GM18502 (cell line): ENCODE measurements at regions not wholly inside any gene's neighbourhood (a gene's known extent, or its start where the extent isn't known, plus 50 kb on each side); places are given as distances from the start of the nearest gene placed in this dataset.

Source experiments
- ATAC-seq: cut with Tn5 transposase; IDR thresholded peaks from one replicate; pipeline ENCODE4 v1.9.1; 2021; ENCODE audit warnings: mild to moderate bottlenecking; ENCODE audit not compliant: unreplicated experiment, poor library complexity

DNA sequence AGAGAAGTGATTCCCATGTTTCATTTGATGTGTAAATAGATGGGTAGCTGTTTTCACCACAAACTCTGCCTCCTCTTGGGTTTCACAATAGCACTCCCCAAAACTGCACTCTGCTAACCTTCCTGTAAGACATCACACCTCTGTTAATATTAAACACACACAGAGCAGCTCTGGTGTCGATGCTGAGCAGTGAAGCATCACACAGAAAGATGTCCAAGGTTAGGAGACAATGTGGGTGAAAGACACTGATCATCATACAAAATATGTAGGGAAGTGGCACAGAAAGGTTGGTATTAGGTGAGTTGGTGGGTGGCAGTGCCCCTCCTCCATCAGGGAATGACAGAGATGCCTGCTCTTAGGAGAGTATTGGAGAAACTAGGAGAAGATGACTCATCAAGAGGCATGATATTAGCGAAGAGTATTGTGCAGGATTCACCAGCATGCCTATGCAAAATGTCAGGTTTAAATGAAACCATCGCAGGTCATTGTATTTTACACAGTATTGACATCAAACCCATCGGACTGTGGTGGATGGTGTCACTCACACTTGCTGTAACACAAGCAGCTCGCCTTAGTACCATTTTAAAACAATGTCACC is 199.7 kb downstream of the TBXT start:
- no peak for ATAC-seq

DNA sequence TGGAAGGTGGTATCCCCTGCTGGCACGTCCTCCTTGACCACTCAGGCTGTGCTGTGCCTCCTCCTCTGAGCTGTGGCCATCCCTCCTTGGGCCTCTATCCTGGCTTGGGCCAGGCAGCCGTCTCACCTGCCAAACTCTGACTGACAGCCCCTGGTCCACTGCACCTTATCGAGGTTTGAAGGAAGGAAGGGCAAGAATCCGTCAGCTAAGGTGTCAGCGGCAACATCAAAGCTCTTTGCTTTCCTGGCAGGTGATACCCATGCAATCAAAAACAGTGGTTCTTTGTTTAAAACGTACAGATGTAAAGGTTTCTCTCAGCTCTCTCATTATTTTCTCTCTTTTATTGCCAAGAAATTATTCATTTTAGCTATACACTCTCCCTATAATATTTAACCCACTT is 203.9 kb downstream of the TBXT start:
- no peak for ATAC-seq

DNA sequence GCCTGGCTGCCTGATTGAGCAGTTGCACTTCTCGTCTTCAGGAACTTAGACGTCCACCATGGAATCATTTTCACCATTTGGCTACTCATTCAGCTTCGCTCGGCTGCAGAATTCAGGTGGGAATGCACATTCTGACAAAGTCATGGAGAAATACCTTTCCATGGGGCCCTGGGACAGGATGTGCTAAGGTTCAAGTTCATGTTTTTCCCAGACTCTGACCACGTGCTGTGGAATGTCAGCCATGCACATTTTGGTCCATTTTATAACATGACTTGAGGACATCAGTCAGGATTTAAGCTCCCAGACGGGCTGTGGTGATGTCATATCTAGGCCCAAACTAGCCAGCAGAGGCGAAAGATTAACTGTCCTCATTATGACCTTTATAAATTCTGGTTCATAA is 205.3 kb downstream of the TBXT start:
- ATAC-seq, result no peak

DNA sequence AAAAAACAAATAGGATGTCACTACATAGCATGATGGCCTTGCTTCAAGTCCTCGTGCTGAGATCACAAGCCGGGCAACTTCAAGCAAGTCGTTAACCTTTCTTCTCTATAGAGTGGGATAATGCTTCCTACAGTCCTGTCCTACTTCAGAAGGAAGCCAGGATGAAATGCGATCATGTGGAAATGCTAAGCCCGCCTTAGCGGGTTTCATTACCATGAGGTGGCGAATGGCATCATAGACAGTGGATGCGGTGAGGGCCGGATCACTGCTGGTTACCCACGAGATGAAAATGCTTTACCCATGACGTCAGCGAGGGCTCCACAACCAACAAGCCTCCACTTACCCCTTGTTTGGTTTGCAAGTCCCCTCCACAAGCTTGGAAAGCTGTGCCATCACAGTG is 206.4 kb downstream of the TBXT start:
- ATAC-seq, result no peak

DNA sequence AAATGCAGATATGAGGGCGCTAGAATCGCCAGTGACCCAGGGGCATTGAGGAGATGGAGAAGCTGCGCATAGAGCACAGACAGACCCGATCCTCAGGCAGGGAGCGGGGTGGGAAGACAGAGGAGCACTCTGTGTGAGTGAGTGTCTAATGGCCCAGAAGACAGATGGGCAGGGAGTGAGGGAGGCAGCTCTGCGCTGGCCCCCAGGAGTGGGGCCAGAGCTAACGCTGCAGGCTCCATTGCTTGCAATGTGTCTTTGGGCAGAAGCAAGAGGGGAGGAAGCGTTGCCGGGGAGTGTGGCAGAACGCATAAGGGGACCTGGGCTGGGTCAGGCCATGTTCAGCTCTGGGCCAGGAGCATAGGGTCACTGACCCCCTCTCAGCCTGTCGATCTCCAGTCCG is 207.0 kb downstream of the TBXT start:
- ATAC-seq, result no peak

DNA sequence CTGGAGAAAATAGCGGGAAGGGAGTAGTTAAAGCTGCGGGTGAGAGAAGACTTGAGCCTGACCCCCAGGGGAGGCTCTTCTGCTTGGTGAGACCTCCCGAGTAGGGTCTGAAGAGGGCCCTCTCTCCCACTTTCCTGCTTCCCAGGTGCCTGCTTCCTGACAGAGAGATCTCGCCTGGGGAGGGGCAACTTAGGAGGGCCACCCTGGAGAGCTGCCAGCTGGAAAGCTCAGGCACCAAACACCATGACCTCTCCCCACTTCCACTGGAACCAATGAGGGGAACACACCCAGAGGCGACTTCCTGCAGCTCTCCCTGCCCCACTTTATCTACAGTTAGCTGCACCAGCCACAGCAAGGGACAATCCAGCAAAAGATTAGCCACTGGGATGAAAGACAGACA is 208.0 kb downstream of the TBXT start:
- no peak for ATAC-seq

DNA sequence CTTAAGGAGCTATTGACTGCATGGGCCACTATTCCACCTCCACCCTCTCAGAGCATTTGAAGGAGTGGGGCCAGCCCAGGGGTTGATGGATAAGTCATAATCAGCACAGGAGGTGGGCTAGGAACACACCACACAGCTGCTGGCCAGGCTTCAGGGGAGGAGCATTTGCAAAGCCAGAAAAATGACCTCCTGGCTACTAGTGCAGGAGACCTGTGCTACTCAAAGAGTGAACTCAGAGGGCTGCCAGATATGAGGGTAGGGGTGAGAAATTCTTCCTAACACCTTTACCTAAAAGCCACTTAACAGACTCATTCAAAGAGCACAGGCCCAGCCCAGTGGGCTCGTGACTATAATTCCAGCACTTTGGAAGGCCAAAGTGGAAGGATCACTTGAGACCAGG is 210.8 kb downstream of the TBXT start:
- no peak for ATAC-seq

DNA sequence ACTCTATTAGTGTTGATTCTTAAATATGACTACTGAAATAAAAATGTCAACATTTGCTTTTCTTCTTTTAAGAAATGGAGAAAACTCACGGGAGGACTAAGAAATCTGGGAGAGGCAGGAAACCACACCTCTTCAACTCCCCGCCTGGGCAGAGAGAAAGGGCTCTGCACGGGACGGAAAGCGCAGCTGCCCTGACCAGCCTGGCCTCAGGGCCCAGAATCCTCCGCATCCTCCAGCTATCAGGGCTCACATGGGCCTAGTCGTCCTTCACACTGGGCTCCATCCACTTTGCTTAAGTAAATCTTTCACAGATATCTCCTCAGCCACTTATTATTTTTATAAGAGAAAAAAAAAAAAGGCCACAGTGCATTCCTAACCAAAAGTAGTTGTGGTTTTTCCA is 215.1 kb downstream of the TBXT start:
- ATAC-seq, result no peak

DNA sequence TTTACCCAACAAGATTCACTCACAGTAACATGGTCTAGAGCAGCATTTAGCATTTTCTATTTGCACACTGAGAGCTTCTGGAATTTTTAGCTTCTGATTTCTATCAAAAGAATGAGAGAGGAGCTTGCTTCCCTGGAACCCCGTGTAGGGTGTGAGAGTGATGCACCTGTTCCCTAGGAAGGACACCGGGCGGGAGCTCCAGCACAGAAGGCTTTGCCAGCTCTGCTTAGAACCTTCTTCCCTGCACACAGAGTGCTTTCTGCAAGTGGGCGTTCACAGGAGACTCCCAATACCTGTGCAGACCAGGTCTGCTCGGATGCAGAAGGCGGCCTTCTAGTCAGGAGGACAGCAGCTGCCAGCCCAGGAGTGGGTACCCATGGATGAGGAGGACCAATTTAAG is 217.3 kb downstream of the TBXT start:
- no peak for ATAC-seq

DNA sequence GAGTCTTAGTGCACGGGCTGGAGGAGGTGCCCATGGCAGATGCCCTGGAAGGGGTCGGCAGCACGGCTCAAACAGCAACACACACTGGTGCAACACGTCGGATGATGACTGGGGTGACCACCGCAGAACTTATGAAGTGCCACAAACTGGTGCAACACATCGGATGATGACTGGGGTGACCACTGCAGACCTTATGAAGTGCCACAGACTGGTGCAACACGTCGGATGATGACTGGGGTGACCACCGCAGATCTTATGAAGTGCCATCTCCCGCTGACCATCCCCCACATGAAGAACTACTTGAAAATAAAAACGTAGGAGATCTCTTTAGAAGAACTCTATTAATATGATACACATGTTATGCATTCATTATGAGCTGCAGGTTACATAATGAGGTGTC is 218.3 kb downstream of the TBXT start:
- ATAC-seq, result no peak

DNA sequence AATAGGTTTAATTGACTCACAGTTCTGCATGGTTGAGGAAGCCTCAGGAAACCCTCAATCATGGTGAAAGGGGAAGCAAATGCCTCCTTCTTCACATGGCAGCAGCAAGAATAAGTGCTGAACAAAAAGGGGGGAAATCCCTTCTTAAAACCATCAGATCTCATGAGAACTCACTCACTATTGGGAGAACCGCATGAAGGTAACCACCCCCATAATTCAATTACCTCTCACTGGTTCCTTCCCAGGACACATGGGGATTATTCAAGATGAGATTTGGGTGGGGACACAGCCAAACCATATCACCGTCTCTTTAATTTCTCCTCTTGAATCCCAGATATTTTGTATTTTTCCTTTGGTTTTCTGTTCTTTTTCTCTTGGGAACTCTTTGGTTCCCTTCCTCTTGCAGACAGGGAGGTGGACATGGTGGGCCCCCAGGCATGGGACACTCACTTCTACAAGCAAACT is 223.6 kb downstream of the TBXT start:
- no peak for ATAC-seq

DNA sequence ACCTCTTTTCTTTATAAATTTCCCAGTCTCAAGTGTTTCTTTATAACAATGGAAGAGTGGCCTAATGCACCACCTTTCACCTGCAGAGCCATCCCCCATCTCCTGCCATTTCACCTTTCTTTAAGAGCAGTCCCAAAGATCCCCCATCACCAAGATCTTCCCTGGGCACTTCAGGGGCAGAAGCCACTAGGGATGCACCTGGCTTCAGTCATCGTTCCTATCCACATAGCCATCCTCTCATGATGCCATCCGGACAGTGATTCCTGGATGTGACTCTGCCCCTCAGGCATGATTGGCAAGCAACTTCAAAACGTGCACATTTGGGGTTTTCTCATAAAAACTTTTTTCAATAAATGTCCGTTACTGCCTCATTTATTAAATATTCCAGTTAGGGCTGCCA is 225.9 kb downstream of the TBXT start:
- ATAC-seq, result no peak

DNA sequence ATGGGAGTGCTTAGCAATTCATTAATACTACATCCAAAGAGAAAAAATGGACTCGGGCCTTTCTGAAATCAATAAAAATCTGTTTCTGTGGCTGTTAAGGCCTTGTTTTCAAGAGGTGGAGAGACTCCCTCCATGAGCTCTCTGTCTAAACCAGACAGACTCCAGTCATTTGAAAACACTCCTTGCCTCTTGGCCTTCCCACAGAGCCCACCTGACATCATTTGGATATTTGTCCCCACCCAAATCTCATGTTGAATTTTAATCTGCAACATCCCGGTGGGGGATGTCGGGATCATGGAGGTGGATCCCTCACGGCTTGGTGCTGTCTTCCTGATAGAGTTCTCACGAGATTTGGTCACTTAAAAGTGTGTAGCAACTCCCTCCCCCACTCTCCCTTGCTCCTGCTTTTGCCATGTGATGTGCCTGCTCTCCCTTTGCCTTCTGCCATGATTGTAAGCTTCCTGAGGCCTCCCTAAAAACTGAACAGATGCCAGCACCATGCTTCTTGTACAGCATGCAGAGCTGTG is 226.3 kb downstream of the TBXT start:
- no peak for ATAC-seq

DNA sequence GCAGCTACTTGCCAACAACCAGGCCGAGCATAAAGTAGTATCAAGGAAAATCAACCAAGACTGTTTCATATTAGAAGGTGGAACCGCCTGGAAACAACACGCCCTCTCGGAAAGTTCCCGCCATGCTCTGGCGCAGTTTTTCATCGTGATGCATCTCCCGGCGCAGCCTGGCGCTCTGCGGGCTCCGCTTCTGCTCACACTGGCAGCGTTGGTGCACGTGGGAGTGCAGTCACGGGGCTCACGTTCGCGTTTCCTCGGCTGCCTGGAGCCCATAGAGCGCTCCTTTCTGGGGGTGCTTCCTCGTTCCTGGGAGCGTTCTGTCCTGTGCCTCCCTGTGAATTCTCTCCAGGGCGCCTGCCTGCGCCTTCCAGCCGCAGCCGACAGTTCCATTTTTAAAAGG is 227.3 kb downstream of the TBXT start:
- no peak for ATAC-seq

DNA sequence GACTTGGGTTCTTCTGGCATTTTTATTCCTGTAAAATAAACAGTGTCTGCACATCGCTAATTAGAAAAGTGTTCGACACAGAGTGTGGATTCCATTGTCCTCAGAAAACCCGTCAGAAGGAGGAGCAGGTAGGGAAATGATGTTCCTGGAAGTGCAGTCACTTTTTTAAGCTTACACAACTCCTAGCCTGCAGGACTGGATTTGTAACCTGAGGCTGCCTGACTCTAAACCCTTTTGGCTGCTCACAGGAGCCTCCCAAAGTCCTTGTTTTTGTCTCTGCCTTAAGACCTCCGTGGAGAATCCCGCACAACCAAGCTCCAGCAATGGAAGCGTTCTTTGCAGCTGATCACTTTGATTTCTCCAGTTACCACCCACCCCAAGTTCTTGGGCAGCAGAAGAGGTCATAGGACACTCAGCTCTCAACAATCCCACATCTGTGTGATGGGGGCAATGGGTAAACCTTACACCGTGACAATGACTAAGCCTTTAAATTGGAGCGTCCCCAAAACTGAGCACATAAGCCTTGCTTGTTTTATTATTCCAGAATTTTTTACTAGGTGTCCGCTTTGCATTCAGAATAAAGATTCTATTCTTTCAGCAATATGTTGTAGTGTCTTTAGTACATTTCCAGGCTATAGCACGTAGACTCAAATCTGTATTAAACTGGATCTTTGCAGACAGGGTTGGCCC is 227.9 kb downstream of the TBXT start:
- ATAC-seq, result no peak

DNA sequence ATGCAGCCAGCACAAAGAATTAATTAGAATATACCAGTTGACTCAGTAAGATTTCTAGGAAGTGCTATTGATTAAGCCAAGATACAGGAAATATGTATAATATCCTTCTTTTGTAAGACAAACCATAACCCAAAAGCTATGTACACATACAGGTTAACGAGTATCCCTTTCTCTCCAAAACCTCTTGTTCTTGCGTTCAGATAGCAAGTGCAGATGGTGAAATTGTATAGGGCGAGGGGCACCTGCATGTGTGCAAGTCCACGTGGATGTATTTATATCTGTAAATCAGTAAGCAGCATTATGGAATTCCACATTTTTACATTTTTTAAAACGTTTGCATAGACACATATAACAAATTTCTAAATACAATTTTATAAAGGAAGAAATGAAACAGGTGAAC is 228.6 kb downstream of the TBXT start:
- ATAC-seq, result no peak

DNA sequence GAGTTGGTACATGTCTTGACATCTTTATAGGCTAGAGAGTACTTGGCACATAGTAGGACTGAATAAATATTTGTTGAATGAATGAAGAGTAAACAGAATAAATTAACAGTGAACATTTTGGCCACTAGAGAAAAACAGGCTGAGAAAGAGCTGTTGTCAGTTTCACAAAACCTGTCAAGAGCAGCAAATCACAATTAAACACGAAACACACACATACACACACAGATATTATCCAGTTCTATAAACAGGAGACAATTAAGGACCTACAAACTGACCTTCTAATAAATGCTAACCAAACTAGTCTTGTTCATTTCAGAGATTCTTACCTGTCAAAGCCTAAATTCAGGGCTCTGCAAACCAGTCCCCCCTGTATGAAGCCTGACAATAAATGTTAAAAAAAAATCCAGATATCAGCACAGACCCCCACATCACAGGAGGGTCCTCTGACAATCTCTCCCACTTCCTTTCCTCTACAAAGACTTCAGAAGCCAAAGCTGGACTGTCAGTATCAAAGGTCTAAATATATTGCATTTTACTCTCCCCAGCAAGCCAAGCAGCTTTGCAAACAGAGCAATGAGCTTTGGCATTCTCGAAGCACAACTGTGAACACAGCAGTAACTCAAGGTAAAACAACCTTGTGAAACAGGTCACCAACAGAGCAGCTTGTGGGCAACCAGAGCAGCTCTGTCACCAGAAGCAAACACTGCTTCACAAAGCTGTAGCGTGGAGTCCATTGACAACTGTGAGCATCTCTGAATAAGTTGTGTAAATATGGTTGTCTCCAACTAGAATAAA is 229.9 kb downstream of the TBXT start:
- no peak for ATAC-seq

DNA sequence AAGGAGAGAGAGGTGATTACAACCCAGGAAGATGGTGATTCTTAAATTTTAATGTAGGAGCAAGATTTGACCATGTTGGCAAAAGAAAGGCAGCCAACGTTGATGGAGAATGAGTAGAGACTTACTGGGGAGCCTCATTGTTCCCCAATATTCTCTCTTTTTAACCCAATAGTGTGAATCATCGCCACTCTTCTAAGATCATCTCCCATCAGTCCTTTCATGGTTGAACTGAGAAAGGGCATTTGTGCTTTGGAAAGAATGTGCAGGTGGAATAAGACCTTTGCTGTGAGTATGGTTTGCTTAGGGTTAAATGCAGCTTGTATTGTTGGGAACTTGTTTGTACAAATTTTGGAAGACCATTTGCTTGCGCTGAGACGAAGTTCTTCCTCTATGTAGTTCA is 231.0 kb downstream of the TBXT start:
- no peak for ATAC-seq

DNA sequence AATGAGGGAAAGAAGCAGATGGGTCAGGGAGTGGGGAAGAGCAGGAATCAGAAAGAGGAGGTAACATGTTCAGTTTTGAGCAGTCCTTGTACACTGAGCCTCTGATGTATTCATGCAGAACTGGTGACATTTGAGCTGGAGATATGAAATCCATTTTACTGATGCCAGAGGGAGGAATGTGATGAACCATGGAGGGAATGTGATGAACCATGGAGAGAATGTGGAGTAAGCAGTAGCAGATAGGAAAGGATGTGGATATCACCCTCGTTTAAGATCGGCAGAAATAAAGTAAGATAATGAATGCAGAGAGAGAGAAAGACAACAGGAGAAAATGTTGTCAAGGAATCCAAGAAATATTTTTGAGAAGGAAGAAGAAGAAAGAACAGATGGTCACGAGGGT is 231.6 kb downstream of the TBXT start:
- ATAC-seq, result no peak

DNA sequence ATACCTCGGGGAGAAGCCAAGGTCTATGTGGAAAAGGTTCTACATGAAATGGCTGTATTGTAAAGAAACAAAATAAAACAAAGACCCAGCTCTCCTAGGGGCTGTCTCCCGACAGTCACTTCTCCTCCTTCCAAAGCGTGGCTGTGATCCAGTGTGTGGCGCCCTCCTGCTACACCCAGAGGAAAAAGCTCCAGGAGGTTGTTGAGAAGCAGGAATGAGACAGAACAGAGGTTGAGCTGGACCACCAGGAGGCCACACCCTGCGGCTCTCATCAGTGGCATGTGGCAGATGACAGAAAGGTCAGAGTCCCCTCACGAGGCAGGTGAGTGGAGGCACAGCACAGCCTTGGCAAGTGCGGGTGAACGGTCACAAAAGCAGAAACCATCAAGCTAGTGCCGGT is 236.0 kb downstream of the TBXT start:
- ATAC-seq, result no peak

DNA sequence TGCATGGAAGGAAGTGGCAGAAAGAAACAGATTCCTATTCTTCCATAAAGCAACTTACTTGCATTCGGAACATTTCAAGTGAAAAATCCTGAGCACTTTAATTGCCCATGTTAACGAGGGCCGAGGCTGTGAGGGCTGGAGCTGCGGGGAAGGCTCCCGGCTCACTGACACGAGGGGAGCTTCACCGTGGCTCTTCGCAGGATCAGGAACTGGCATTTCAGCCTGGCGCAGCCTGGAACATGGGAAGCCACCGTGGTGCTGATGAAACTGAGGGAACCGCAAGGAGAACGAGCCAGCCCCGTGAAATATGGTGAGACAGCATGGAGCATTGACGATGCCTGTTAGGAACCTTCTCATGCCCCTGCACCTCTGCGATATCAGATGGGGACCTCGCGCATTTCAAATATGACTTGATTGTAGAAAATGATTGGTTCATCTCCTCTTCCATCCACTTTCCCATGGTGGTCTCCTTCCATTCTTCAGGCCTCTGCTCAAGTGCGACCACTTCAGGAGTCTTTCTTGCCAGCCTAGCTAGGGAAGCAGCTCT is 236.9 kb downstream of the TBXT start:
- ATAC-seq, result no peak
